ENCODE measurements at regions not wholly inside any gene's neighbourhood (a gene's known extent, or its start where the extent isn't known, plus 50 kb on each side); places are given as distances from the start of the nearest gene placed in this dataset.

DNA sequence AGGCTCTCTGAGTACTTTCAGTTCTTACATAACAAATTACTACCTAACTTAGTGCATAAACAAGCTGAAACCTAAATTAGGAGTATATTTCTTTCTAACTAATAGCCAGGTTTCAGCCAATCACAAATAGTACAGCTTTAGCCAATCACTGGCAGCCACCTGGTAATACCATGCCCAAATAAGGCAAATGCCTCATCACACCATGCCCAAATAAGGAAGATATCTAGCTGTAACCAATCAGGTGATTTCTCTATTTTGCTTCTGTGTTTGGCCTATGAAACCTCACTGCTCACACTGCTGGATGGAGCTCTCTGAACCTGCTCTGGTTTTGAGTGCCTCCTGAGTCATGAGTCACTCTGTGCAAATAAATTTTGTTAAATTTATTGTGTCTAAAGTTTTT lies 113.5 kb downstream of the DDIT4L start:
- DNase-seq: no peak
- ATAC-seq: no peak
- Mint-ChIP-seq H3K4me1 (peaks cover 5% of the 10 kb centered on the region), H3K36me3 (no peaks in the 10 kb centered on the region), H3K9me3 (ENCODE audit: low read depth) (no peaks in the 10 kb centered on the region), H3K4me3 (no peak overlapping the region), H3K27me3 (peaks cover 4% of the 10 kb centered on the region), H3K27ac (no peak overlapping the region)
- CTCF ChIA-PET: no interaction called here

DNA sequence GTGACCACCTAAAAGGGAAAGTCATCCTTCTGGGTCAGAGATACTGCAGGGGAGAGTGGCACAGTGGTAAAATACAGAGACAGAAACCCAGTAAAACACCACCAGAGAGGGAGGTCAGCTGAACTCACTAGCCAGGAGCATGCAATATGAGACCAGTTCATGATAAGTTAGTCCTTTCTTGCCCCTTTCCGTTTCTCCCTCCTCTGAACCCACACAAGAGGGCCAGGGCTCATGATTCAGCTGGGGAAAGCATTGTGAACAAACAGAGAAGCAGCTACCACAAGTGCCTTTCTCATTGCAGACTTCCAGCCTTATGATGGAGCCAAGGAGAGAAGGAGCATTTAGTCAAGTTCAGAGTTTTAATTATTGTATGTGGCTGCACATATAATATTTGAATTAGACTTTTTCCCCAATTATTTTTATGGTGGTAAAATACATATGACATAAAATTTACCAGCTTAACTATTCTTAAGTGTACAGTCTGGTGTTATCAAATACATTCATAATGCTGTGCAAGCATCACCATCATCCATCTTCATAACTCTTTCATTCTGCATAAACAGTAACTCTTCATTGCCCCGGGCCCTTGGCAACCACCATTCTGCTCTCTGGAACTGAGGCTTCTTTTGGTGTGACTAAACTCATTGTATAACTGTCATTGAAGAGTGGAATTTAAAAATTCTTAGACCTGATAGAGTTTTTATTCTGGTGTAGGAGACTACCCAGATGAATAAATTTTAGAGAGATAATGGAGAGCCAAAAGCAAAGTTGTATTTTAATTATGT lies 114.6 kb downstream of the DDIT4L start:
- Mint-ChIP-seq H3K36me3 (no peaks in the 10 kb centered on the region), H3K27ac (no peak overlapping the region), H3K9me3 (ENCODE audit: low read depth) (no peaks in the 10 kb centered on the region), H3K27me3 (peaks cover 4% of the 10 kb centered on the region), H3K4me3 (no peak overlapping the region), H3K4me1 (peaks cover 5% of the 10 kb centered on the region)
- CTCF ChIA-PET: no interaction called here
- ATAC-seq (no peak), DNase-seq (no peak)

DNA sequence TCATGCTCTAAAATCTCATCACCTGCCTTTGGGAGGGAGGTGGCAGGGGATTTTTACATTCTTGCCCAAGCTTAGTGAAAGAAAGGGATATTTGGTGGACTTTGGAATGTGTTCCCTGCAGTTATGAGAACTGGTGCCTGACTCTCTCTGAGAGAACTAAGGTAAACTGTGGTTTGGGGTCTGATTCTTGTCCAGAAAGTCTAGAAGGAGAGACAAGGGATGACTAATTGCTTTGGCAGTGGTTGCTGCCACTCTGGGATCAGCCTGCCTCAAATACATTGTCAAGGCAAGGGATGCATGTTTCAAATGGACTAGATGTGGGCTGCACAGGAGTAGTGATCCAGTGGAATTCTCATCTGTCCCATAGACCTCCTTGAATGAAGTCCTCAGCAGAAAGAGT lies 115.2 kb downstream of the DDIT4L start:
- CTCF ChIA-PET: no interaction called here
- DNase-seq (no peak), ATAC-seq (no peak)
- H3K27me3 Mint-ChIP-seq: peaks cover 7% of the 10 kb centered on the region
- H3K4me1 Mint-ChIP-seq: peaks cover 5% of the 10 kb centered on the region
- H3K27ac Mint-ChIP-seq: no peak overlapping the region
- no peak overlapping the region for H3K4me3 Mint-ChIP-seq
- H3K36me3 Mint-ChIP-seq: no peaks in the 10 kb centered on the region
- H3K9me3 Mint-ChIP-seq (ENCODE audit: low read depth): no peaks in the 10 kb centered on the region

DNA sequence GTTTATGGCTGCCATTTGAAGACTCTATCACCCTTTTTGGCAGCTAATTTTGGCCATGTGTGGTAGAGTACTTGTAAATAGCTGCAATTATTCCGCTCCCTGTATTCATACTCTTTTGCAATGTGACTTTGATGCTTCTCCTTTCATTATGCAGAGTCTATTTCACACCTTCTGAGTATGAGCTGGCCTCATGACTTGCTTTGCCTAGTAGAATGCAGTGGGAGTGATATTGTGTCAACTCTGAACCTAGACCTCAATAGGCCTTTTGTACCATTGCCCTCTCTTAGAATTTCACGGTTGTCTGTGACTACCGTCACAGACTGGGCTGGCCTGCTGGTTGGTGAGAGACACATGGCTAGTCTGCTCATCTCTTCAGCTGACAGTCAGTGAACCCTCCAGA lies 118.8 kb downstream of the DDIT4L start:
- no peak for DNase-seq
- Mint-ChIP-seq H3K4me3 (no peak overlapping the region), H3K36me3 (no peaks in the 10 kb centered on the region), H3K4me1 (no peaks in the 10 kb centered on the region), H3K27me3 (peaks cover 26% of the 10 kb centered on the region), H3K9me3 (ENCODE audit: low read depth) (no peaks in the 10 kb centered on the region), H3K27ac (no peak overlapping the region)
- no peak for ATAC-seq
- CTCF ChIA-PET: no interaction called here

DNA sequence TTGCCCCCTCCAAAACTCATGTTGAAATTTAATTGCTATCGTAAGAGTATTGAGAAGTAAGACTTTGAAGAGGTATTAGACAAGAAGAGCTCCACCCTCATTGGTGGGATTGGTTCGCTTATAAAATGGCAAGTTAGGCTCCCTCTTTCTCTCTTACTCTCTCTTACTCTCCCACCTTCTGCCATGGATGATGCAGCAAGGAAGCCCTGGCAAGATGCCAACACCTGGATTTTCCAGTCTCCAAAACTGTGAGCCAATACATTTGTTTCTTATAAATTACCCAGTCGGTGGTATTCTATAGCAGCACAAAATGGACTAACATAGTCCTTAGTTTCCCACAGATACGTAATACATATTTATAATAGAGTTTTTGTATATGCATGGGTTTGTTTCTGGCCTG lies 119.4 kb downstream of the DDIT4L start:
- H3K4me1 Mint-ChIP-seq: no peaks in the 10 kb centered on the region
- no peaks in the 10 kb centered on the region for H3K36me3 Mint-ChIP-seq
- peaks cover 26% of the 10 kb centered on the region for H3K27me3 Mint-ChIP-seq
- CTCF ChIA-PET: no interaction called here
- H3K4me3 Mint-ChIP-seq: no peak overlapping the region
- no peak overlapping the region for H3K27ac Mint-ChIP-seq
- DNase-seq (no peak), ATAC-seq (no peak)
- no peaks in the 10 kb centered on the region for H3K9me3 Mint-ChIP-seq (ENCODE audit: low read depth)

DNA sequence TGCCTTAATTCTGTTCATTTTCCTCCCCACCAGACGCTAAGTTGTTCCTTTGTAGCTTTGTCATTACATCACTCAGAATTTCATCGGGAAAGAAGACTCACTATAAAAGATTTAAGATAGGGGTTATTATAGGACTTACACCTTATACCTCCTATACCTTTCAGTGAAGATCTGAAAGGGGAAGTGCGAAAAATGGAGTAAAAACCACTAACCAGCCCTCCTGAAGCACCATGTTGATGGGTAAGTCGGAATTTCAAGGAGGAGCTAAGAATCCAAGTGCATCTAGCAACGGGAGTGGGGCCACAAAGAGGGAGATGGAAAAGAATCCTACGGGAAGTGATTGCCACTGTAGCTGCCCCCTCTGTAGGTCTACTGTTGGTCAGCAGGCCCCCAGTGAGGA lies 119.1 kb upstream of the H2AZ1 start:
- CTCF ChIA-PET: no interaction called here

DNA sequence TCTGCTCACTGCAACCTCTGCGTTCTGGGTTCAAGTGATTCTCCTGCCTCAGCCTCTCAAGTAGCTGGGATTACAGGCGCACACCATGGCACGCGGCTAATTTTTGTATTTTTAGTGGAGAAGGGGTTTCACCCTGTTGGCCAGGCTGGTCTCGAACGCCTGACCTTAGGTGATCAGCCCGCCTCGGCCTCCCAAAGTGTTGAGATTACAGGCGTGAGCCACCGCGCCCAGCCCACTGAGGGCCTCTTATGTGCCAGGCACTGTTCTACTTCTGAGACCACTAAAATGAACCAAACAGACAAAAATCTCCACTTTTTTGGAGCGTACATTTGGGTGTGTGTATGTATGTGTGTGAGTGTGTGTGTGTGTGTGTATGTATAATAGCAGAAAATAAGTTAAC lies 117.2 kb upstream of the H2AZ1 start:
- no peaks in the 10 kb centered on the region for H3K9me3 Mint-ChIP-seq (ENCODE audit: low read depth)
- CTCF ChIA-PET: no interaction called here
- no peak for ATAC-seq

More for the DNA sequence above, 119.1 kb upstream of the H2AZ1 start:
- H3K4me3 Mint-ChIP-seq: no peak overlapping the region
- DNase-seq (no peak), ATAC-seq (no peak)
- H3K4me1 Mint-ChIP-seq: no peaks in the 10 kb centered on the region
- H3K27me3 Mint-ChIP-seq: peaks cover 28% of the 10 kb centered on the region
- H3K36me3 Mint-ChIP-seq: no peaks in the 10 kb centered on the region
- H3K9me3 Mint-ChIP-seq (ENCODE audit: low read depth): no peaks in the 10 kb centered on the region
- no peak overlapping the region for H3K27ac Mint-ChIP-seq

DNA sequence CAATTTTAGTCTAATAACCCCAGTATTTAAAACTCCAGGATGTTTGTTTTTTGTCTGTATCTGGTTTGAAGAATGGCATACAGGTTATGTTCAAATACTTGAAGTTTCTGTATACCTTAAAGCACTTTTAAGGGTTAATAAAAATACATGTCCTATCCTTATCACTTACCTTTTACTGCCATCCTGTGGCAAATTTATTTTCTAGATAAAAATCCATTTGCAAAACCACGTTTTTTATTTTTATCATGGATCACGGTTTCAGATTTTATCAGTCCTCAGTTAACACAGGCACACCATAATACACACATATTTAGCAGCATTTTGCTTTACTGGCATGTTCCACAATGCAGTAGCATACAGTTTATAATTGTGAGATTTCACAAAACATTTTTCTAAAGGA lies 113.3 kb upstream of the H2AZ1 start:
- Mint-ChIP-seq H3K36me3 (no peaks in the 10 kb centered on the region), H3K27me3 (peaks cover 12% of the 10 kb centered on the region), H3K4me1 (no peaks in the 10 kb centered on the region), H3K4me3 (no peak overlapping the region), H3K9me3 (ENCODE audit: low read depth) (no peaks in the 10 kb centered on the region), H3K27ac (no peak overlapping the region)
- ATAC-seq (no peak), DNase-seq (no peak)
- CTCF ChIA-PET: no interaction called here

More for the DNA sequence above, 117.2 kb upstream of the H2AZ1 start:
- DNase-seq: no peak
- H3K36me3 Mint-ChIP-seq: no peaks in the 10 kb centered on the region
- H3K27ac Mint-ChIP-seq: no peak overlapping the region
- no peak overlapping the region for H3K4me3 Mint-ChIP-seq
- peaks cover 24% of the 10 kb centered on the region for H3K27me3 Mint-ChIP-seq
- H3K4me1 Mint-ChIP-seq: no peaks in the 10 kb centered on the region

DNA sequence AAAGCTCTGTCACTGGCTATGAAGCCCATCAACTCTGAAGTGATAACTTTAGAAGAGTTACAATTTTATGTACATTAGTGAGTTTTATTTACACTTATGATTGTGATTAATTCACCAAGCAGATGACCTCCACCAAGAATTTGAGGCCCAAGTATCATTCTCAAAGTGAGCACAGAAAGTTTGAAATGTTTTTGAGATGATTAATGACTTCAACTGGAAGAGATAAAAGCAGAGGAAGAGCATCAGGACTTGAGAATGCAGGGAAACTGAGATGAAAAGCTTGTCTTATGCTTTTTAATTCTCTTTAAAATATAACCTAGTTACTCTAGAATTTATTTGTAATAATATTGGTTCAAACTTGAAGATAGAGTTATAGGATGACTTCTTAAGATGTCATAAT lies 112.8 kb upstream of the H2AZ1 start:
- no peak for ATAC-seq
- Mint-ChIP-seq H3K27ac (no peak overlapping the region), H3K9me3 (ENCODE audit: low read depth) (no peaks in the 10 kb centered on the region), H3K4me3 (no peak overlapping the region), H3K27me3 (peaks cover 8% of the 10 kb centered on the region), H3K4me1 (no peaks in the 10 kb centered on the region), H3K36me3 (no peaks in the 10 kb centered on the region)
- DNase-seq: no peak
- CTCF ChIA-PET: no interaction called here

DNA sequence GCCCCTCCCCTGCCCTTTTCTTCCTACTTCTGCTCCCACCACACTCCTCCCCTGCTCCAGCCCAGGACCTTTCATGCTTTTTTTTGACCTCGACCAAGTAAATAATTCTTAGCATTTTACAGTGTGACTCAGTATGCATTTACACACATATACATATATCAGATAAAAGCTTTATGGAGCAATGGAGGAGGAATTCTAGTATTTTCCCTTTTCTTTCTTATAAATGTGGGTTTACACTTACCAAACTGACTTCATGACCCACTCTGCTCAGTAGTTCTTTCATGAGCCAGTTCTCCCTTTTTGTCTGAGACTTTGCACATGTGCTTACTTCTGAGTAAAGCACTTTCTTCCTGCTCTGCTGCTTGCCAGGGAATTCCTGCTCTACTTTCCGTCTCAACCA lies 111.8 kb upstream of the H2AZ1 start:
- Mint-ChIP-seq H3K27me3 (peaks cover 4% of the 10 kb centered on the region), H3K9me3 (ENCODE audit: low read depth) (no peaks in the 10 kb centered on the region), H3K4me1 (no peaks in the 10 kb centered on the region), H3K4me3 (no peak overlapping the region), H3K36me3 (no peaks in the 10 kb centered on the region), H3K27ac (no peak overlapping the region)
- DNase-seq: no peak
- ATAC-seq: no peak
- CTCF ChIA-PET: no interaction called here

DNA sequence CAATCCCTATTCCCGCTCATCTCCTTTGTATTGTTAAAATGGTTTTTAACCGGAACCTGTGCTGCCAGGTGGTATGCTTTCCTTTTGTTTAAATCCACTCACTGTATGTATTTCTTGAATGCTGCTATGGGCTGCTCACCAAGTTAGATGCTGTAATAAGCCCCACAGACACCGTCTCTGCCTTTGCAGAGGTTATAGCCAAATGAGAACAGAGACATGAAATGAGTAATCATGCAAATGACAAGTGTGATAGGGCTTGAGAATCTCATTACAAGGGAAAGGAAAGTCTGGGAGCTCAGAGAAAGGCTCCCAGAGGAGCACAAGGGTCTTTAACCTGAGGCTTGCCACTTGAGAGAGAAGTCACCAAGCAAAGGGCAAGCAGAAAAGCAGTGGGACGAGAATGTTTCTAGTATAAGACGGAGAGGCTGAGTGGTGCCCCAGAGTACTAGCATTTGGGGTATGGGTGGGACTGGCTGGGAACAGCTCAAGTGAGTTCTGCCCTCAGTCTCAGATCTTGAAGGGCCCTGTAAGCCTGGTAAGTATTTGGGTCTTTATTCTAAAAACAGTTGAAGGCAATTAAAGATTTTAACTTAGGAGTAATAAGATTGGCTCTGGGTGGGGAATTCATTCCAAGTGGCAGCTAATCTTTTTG lies 110.8 kb upstream of the H2AZ1 start:
- Mint-ChIP-seq H3K4me1 (no peaks in the 10 kb centered on the region), H3K9me3 (ENCODE audit: low read depth) (no peaks in the 10 kb centered on the region), H3K27ac (no peak overlapping the region), H3K36me3 (no peaks in the 10 kb centered on the region), H3K27me3 (peaks cover 3% of the 10 kb centered on the region), H3K4me3 (no peak overlapping the region)
- ATAC-seq: no peak
- DNase-seq: no peak
- CTCF ChIA-PET: interaction anchor here (1.0 kb wide), 1 partner anchor 63 kb away, joined by 3 read pairs; no protein-coding TSS in a partner anchor

DNA sequence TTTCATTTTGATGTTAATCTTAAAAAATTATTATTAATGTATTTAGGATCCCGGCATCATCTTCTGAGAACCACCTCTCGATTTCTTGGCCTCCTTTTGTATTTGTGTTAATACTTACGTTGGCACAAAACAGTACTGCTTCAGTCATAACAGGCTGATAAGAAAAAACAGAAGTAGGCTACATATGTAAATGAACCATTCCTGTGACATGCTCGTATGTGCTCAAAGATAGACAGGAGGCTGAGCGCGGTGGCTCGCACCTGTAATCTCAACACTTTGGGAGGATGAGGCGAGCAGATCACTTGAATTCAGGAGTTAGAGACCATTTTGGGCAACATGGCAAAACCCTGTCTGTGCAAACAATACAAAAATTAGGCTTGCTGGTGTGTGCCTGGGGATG lies 109.4 kb upstream of the H2AZ1 start:
- Mint-ChIP-seq H3K4me1 (no peaks in the 10 kb centered on the region), H3K27ac (no peak overlapping the region), H3K9me3 (ENCODE audit: low read depth) (no peaks in the 10 kb centered on the region), H3K4me3 (no peak overlapping the region), H3K27me3 (peaks cover 7% of the 10 kb centered on the region), H3K36me3 (no peaks in the 10 kb centered on the region)
- no peak for DNase-seq
- no peak for ATAC-seq
- CTCF ChIA-PET: interaction anchor here (1.0 kb wide), 1 partner anchor 61 kb away, joined by 3 read pairs; no protein-coding TSS in a partner anchor

DNA sequence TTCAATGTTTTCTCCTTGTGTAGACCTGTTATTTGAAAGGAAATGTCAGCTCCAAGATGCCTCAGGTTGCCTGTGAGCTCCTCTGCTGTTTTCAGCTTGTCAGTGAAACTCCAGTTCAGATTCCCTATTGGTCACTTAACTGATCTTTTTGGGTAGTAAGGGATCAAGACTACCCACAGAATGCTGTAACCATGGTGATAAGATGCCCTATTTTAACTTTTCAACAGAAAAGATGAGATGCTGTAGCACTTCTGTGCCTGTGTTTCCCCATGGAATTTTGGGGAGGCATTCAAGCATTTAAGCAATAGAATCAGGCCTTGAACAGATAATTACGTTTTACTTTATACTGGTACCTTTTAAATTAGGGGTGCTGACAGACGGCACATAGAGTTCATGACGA lies 106.6 kb upstream of the H2AZ1 start:
- no peak overlapping the region for H3K4me3 Mint-ChIP-seq
- CTCF ChIA-PET: no interaction called here

DNA sequence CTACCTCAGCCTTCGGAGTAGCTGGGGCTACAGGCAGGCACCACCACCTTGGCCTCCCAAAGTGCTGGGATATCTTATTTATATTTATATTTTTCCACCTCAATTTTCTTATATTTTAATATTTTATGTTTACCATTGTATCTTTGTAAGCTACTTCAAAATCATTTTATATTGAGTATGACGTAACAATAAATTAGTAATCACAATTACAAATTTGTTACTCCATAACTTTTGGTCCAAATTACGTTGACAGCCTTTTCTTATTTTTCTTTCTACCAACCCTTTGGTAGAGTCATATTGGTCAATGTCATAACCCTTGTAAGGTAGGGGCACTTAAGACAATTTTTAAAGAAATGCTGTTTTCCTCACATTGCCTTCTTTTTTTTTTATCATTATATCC lies 104.0 kb upstream of the H2AZ1 start:
- CTCF ChIA-PET: no interaction called here
- no peak overlapping the region for H3K27ac Mint-ChIP-seq
- no peaks in the 10 kb centered on the region for H3K4me1 Mint-ChIP-seq
- no peak for DNase-seq
- no peak overlapping the region for H3K4me3 Mint-ChIP-seq
- no peaks in the 10 kb centered on the region for H3K9me3 Mint-ChIP-seq (ENCODE audit: low read depth)
- H3K36me3 Mint-ChIP-seq: no peaks in the 10 kb centered on the region
- ATAC-seq: no peak
- peaks cover 14% of the 10 kb centered on the region for H3K27me3 Mint-ChIP-seq

More for the DNA sequence above, 106.6 kb upstream of the H2AZ1 start:
- Mint-ChIP-seq H3K27me3 (peaks cover 14% of the 10 kb centered on the region), H3K9me3 (ENCODE audit: low read depth) (no peaks in the 10 kb centered on the region), H3K36me3 (no peaks in the 10 kb centered on the region), H3K27ac (no peak overlapping the region), H3K4me1 (no peaks in the 10 kb centered on the region)
- DNase-seq (no peak), ATAC-seq (no peak)
